HG03039 (cell line): ENCODE measurements at regions not wholly inside any gene's neighbourhood (a gene's known extent, or its start where the extent isn't known, plus 50 kb on each side); places are given as distances from the start of the nearest gene placed in this dataset.

Experiments used
- ATAC-seq: cut with Tn5 transposase; IDR thresholded peaks from one replicate; pipeline ENCODE4 v1.9.1; 2021; ENCODE audit warnings: mild to moderate bottlenecking, moderate library complexity; ENCODE audit not compliant: unreplicated experiment

GRCh38 chr10:131519723-131520605 lies 208.4 kb upstream of the TCERG1L start:
- ATAC-seq, result no peak

- ATAC-seq, result no peak
Measured at GRCh38 chr10:131531265-131532190, 220.0 kb upstream of the TCERG1L start.

DNA sequence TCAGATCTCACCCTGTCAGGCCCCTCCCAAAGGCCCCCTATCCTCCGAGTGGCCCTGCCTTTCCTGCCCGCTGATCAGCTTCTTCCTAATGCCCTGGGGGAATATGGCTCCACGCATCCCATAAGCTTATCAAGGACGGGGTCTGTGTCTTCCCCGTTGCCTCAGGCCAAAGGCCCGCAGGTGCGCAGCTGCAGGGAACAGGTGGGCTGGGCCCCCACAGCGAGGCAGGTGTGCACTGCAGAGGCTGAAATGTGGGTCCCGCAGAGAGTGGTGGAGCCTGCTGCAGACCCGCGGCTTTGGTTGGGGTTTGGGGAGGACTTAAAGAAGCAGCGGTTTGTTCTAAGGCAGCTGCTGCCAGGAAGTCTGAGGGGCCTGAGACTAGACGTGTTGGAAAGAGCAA lies 220.8 kb upstream of the TCERG1L start:
- ATAC-seq, result no peak

GRCh38 chr10:131532745-131533341 lies 221.3 kb upstream of the TCERG1L start:
- ATAC-seq, result no peak

GRCh38 chr10:131533846-131534526 lies 222.5 kb upstream of the TCERG1L start:
- no peak for ATAC-seq

DNA sequence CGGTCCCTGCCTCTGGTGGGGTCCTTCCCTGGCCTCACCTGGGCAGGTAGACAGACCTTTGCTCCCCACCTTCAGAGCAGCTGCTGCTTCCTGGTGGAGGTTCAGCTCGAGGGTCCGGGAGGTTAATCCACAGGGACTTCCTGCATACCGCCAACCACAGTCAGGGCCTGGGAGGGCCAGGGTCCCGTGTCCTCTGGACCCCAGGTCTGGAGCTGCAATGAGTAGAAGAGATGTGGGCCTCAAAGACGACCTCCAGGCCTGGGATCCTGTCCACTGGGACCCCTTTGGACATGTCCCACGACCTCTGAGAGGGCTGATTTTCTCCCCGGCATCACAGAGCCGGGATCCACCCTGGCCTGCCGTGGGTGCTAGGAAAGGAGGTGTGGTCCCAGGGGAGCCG lies 223.3 kb upstream of the TCERG1L start:
- no peak for ATAC-seq

DNA sequence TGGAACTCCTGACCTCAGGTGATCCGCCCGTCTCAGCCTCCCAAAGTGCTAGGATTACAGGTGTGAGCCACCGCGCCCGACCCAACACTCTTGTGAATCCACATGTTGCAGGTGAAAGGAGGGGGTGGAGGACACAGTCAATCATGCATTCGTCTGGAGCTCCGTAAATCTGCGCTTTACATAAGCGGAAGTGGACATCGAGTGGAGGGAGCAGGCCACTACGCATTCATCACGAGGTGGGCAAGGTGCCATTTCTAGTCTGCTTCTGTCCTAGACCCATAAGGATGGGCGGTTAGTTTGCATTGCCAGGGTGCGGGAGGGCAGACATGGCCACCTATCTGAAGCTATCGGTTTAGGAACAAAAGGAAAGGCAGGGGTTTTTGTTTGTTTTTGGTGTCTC lies 225.2 kb upstream of the TCERG1L start:
- no peak for ATAC-seq

DNA sequence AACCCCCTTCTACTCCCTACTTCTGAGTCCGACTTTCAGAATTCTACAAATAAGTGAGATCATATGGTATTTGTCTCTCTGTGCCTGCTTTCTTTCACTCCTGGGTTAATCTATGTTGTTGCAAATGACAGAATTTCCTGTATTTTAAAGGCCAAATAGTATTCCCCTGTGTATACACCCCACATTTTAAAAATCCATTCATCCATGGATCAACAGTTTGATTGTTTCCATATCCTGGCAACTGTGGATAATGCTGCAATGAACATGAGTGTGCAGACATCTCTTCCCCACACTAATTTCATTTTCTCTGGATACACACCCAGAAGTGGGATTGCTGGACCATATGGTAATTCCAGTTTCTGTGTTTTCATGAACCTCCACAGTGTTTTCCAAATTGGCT lies 225.8 kb upstream of the TCERG1L start:
- no peak for ATAC-seq

- no peak for ATAC-seq
Measured at GRCh38 chr10:131544495-131544894, 233.0 kb upstream of the TCERG1L start.

GRCh38 chr10:131546086-131546810 lies 234.7 kb upstream of the TCERG1L start:
- ATAC-seq, result no peak

- ATAC-seq, result no peak
Measured at GRCh38 chr10:131547129-131547799, 235.7 kb upstream of the TCERG1L start.

- ATAC-seq, result no peak
Measured at GRCh38 chr10:131548176-131548575, 236.7 kb upstream of the TCERG1L start.

- ATAC-seq, result no peak
Measured at GRCh38 chr10:131549116-131549515, 237.6 kb upstream of the TCERG1L start.

- ATAC-seq, result no peak
Measured at GRCh38 chr10:131553121-131553520, 241.6 kb upstream of the TCERG1L start.

GRCh38 chr10:131553581-131553980 lies 242.1 kb upstream of the TCERG1L start:
- ATAC-seq, result no peak

DNA sequence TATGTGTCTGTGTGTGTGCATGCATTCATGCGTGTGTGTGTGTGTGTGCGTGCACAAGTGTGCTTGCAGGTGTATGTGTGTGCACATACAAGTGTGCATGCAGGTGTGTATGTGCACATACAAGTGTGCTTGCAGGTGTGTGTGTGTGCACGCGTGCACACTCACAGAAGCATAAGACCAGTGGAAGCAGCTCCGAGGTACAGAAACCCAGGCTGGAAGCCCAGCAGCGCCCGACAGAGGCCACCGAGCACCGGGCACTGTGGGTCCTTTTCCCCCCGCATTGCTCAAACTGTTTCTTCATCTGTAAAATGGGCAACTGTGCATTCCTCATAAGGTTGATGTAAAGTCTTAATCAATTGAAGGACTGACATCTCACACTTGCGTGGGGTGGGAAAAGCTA lies 243.3 kb upstream of the TCERG1L start:
- no peak for ATAC-seq

DNA sequence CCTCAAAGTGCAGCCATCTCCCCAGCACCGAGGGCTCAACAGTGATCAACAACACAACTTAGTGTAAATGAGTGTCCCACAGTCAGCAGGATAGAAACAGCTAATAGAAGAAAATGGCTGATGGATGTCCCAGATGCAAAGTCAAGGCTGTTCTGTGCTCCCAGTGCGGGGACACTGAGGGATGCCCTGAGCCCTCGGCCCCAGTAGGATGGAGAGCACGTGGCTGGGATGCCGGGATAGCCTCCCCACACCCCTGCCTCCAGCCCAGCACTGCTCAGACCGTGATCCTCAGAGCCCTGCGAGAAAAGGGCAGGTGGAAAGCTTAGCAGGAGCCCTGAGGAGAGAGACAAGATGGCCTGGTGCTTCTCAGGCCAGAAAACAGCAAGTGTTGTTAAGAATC lies 243.9 kb upstream of the TCERG1L start:
- ATAC-seq, result no peak

DNA sequence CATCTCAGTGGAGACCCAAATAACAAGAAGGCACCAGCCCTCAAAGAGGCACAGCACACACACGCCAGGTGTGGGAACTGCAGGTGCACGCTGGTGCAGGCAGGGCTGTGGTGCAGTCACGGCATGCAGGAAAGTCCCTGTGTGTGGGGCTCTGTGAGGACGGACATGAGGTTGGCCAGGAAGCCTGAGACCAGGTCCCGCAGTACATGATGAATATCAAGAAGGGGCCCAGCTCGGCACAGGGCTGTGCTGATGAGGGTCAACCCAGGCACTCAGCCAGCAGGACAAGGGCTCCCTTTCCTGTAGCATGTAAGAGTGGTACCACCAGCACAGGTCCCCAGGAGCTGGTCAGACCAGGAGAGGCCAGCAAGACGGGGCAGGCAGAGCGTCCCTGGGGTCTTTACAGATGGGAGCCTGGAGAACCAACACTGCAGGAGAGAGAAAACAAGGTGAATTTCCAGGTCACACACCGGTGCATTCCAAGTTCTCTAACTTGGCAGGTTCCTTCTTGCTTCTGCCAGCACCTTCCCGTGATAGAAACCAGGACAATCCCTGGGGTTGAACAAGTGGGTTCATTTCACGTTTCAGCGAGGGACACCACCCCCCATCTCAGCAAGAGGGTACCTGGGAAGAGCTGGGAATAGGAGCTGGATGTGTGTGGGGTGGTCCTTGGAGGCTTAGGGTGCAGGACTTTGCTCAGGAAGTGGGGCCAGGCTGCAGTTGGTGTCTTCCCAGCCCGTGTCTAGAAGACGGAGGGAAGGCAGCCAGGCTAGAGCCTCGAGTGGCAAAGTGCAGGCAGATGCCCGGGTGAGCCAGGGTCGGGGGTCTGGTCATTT lies 244.8 kb upstream of the TCERG1L start:
- no peak for ATAC-seq
